ENCODE measurements at regions not wholly inside any gene's neighbourhood (a gene's known extent, or its start where the extent isn't known, plus 50 kb on each side); places are given as distances from the start of the nearest gene placed in this dataset.
"Not testable (repeated sequence)": the region's sequence is repeated elsewhere in the genome, so short reads cannot be mapped to it uniquely, and the experiment has no call there.

GRCh38 chr9:87375397-87376073 lies 122.1 kb upstream of the DAPK1 start:
- DNase-seq (ENCODE audit: low spot score): no peak

DNA sequence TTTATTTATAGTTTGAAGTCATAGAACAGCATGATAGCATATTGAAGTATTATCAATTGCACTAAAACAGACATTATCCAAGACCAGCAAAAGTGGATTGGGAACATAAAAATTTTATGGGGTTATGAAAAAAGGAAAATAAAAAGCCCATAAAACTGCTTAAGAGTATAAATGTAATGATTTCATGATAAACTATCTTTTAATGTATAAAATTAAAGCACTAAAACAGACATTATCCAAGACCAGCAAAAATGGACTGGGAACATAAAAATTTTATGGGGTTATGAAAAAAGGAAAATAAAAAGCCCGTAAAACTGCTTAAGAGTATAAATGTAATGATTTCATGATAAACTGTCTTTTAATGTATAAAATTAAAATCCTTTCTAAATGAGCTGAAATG lies 119.0 kb upstream of the DAPK1 start:
- DNase-seq (ENCODE audit: low spot score): no peak

DNA sequence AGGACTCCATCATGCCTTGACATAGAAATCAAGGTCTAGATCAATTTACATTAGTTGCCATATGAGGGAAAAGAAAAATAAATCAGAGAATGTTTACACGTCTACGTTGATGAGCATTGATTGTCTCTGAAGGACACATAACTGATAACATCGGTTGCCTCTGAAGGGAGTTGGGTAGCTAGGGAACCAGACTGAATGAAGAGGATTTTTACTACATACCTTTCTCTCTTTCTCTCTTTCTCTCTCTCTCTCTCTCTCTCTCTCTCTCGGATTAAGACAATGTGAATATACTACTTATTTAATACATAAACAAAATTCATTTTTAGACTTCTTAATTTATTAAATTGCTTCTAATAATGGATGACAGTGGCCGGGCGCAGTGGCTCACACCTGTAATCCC lies 118.4 kb upstream of the DAPK1 start:
- no peak for DNase-seq (ENCODE audit: low spot score)

DNA sequence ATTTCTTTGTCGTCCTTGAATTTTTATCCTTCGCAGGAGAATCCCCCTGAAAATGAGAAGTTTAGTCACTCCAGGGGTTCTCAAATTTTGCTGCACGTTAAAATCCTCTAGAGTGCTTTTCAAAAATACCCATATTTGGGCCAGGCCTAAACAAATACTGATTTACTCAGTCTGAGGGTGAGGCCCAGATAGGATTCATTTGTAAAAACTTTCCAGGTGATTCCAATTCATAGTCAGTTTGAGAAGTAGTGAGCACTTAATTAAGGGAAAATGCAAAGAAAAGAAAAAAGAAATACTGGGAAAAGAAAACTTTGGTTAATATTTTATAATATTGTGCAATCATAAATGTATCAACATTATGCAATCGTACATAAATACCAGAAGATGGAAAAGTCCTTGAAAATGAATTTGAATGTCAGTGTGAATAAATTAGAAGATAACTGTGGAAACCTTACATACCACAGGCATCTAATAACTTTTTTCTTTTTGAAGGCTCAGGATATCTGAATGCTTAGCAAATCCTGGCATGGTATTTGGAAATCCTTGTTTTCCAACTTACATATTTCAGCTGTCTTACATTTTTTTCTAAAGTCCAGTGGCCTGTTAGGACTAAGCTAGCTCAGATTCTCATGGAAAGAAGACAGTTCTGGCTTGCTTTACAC lies 116.5 kb upstream of the DAPK1 start:
- DNase-seq (ENCODE audit: low spot score): peak; percentile 20

- no peak for DNase-seq (ENCODE audit: low spot score)
These were observed 115.9 kb upstream of the DAPK1 start for GRCh38 chr9:87381746-87382145.

DNA sequence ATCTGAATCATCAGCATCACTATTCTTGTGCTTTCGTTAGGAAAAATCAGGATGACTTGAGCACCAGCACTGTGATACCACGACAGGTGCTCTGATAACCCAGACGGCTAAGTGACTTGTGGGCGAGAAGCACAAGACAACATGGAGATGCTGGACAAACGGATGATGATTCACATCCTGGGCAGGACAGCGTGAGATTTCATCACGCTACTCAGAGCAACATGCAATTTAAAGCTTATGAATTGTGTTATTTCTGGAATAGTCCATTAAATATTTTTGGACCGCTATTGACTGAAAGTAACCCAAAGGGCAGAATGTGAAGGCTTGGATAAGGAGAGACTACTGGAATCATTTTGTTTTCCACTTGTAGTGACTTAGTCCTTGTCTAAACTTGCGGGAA lies 114.8 kb upstream of the DAPK1 start:
- no peak for DNase-seq (ENCODE audit: low spot score)

GRCh38 chr9:87383344-87384150 lies 114.1 kb upstream of the DAPK1 start:
- no peak for DNase-seq (ENCODE audit: low spot score)

- no peak for DNase-seq (ENCODE audit: low spot score)
These were observed 111.1 kb upstream of the DAPK1 start for GRCh38 chr9:87386490-87387025.

DNA sequence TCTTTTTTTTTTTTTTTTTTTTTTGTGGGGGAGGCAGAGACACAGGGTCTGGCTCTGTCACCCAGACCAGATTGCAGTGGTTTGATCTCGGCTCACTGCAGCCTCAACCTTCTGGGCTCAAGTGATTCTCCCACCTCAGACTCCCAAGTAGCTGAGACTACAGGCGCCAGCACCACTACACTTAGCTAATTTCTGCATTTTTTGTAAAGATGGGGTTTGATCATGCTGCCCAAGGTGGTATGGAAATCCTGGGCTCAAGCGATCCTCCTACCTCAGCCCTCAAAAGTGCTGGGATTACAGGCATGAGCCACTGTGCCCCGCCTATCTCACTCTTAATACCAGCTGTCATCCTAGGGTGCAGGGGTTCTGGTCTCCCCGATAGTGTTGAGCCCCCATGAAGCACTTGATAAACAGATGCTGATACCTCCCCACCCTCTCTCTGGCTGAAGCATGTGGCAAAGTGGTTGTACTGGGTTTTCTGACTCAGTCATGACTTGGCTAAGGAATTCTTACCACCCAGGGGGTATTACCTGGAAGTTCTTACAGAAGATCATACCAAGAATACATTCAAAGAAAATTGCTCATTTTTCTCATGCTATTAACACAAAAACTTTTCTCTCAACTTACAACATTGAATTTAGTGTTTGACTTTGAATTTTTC lies 110.2 kb upstream of the DAPK1 start:
- no peak for DNase-seq (ENCODE audit: low spot score)

GRCh38 chr9:87388708-87389107 lies 109.0 kb upstream of the DAPK1 start:
- not testable (repeated sequence) for DNase-seq (ENCODE audit: low spot score)

DNA sequence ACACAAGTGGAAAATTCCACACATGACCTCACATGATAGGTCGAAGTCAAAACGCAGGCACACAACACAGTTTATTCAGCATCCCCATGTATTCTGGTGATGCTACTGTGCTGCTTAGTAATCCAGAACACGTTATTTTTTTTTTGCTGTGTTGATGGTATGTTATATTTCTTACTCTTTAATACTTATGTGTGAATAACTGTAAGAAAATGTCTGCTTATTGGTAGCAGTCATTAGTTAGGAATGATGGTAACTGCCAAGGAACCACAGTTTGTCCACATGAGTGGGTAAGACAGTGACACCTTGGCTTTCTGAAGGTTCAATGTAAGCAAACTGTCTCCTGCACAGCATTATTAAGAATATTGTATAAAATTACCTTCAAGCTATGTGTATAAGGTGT lies 107.7 kb upstream of the DAPK1 start:
- DNase-seq (ENCODE audit: low spot score): no peak

GRCh38 chr9:87390361-87390760 lies 107.3 kb upstream of the DAPK1 start:
- DNase-seq (ENCODE audit: low spot score): no peak

DNA sequence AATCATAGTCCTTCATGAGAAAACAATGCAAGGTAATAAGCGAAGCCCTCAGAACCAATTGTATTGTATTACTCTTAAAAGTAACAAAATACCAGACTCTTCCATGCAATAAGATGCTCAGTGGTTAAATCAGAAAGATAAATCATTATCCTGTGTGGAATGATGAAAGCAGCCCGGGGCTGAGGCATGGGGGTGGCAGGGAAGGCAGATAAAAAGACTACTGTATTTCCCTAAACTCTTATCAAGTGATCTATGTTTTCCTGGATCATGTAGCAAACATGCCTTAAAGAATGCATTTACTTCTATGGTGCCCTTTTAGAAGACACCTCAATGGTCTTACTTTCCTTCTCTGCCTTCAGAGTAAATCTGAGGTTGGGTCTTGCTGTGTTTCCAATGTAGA lies 105.6 kb upstream of the DAPK1 start:
- no peak for DNase-seq (ENCODE audit: low spot score)

- DNase-seq (ENCODE audit: low spot score): no peak
These were observed 103.9 kb upstream of the DAPK1 start for GRCh38 chr9:87393706-87394230.

DNA sequence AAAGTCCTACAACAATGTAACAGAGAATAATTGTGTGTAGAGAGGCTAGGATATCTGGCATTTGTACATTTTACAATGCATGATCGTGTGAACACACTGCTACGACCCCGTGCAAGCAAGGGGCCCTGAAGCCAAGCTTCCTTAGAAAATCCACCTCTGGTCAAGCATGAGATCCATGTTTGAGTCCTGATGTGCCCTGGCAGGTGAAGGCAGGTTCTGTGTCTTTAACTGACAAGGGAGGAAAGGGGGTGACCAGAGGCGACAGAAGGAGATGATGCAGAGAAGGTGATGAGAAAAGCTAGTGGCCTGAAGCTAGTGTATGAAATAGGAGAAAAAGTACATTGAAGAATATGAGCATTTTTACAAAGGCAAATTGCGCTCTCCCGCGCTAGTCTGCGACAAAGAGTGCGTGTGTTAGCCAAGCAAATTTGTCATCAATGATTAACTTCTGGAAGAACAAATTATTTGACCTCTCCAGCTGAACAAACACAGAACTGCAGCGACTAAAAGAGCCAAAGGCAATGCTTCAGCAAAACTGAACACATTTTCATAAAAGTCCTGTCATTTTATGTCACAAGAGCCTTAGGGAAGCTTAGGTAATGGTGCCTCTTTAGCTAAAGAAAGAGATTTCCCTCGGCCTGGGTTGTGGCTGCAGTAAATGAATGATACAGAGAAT lies 101.7 kb upstream of the DAPK1 start:
- DNase-seq (ENCODE audit: low spot score): no peak

GRCh38 chr9:87401681-87402080 lies 96.0 kb upstream of the DAPK1 start:
- no peak for DNase-seq (ENCODE audit: low spot score)

GRCh38 chr9:87402537-87402936 lies 95.1 kb upstream of the DAPK1 start:
- DNase-seq (ENCODE audit: low spot score): no peak

DNA sequence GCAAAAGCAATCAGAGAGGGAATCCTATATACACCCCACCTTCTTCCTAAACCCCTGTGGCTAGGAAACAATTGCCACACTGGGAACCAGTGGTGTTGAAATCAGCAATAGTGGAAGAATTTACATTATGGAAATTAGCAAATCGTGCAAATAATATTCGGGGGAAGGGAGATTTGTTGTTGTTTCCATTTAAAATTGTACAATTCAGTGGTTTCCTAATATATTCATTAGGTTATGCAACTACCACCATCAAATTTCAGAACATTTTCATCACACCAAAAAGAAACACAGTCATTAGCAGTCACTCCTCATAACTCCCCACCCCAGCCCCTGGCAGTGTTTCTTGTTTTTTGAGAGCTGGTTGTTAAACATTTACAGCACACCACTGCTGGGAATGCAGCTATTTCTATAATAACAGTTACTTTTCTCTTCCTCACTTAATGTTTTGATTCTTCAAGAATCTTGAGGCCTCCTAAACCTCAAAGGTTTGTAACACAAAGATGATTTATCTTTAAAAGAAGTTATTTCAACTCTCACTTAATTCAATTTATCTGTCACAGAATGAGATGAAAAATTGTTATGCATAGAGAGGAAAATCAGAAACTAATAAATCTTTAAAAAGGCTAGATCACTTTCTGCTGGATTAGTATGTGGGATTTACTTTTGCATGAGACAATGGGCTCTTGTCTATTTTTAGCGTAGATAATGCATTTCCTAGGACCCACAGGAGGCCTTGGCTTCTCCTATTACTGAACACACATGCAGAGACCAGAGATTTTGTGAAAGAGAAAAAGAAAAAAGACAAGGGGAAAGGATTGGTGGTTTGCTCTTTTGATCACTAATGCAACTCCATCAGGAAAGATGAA lies 91.8 kb upstream of the DAPK1 start:
- no peak for DNase-seq (ENCODE audit: low spot score)

DNA sequence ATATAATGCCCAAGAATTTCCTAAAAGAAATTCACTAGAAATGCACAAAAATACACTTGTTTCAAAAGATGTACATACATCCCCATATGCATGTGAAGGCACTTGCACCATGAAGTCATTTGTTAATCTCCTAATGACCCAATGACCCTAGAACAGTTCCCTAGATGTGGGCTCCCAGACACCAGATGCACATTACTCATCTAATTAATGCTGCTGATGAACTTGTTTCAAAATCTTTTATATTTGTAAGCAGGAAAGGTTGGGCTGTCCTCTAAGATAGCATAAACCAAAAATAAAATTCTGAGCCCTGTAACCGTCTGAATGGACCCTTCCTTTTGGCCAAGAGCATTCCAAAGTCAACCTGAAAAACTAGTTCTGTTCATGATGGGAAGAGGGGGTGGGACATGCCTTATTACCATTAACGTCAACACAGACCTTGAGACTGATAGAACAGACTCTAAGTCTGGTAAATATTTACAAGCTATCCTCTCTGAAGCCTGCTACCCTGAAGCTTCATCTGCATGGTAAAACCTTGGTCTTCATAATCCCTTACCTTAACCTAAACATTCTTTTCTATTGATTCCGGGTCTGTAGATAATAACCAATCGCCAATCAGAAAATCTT lies 91.0 kb upstream of the DAPK1 start:
- DNase-seq (ENCODE audit: low spot score): no peak

Measured in hepatic stellate cell (primary cell).